LNCAP (cell line): ENCODE measurements at regions not wholly inside any gene's neighbourhood (a gene's known extent, or its start where the extent isn't known, plus 50 kb on each side); places are given as distances from the start of the nearest gene placed in this dataset.

Source experiments
- TF ChIP-seq, protein P1 (sequence below): fragments of 450-650 bp; IDR thresholded peaks from 2 replicates; pipeline ENCODE4 v1.5.1; 2017; ENCODE audit warnings: mild to moderate bottlenecking

DNA sequence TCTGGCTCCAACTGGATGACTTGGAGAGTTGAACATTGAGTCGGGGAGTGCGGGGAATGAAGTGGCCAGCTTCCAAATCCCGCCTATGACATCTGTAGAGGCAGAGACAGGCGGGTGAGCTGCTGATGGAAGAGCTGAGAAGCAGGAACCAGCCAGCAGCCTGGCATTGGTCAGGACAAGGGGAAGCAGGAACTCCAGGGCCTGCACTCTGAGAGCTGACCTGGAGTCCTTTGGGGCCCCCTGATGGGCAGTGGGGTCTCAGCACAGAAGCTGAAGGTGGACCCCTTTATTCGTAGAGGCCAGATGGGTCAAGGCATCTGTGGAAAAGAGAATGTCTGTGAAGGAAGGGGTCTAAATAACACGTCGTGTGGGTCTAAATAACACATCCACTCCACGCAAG, 57.0 kb downstream of the SEC61G start:
- TF ChIP-seq, protein P1, sequence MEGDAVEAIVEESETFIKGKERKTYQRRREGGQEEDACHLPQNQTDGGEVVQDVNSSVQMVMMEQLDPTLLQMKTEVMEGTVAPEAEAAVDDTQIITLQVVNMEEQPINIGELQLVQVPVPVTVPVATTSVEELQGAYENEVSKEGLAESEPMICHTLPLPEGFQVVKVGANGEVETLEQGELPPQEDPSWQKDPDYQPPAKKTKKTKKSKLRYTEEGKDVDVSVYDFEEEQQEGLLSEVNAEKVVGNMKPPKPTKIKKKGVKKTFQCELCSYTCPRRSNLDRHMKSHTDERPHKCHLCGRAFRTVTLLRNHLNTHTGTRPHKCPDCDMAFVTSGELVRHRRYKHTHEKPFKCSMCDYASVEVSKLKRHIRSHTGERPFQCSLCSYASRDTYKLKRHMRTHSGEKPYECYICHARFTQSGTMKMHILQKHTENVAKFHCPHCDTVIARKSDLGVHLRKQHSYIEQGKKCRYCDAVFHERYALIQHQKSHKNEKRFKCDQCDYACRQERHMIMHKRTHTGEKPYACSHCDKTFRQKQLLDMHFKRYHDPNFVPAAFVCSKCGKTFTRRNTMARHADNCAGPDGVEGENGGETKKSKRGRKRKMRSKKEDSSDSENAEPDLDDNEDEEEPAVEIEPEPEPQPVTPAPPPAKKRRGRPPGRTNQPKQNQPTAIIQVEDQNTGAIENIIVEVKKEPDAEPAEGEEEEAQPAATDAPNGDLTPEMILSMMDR, result no peak

- TF ChIP-seq, protein P1, result no peak
Observed at GRCh38 chr7:54699715-54700114, 59.3 kb downstream of the SEC61G start.

DNA sequence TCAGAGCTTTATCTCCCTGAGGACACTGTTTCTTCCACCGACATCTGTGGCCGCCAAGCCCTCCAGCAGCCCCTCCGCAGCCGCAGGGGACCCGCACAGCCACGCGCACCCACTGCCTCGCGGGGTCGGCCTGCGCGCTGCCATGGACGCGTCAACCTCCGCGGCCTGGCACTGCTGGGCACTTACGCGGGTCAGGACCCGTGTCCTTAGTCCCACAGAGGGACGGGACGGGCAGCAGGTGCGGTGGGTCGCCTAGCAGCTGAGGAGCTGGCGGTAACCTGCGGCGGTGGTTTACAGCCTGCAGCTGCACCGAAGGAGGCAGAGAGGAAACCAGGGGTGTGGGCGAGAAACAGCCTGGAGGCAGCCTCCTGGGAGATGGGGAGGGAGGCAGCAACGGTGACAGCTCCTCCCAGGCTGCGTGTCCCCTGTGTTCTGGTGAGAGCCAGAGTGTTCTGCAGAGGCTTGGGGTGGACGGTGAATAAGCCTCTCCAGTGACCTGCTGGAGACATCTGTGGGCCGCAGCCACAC, 61.3 kb downstream of the SEC61G start:
- TF ChIP-seq, protein P1, result no peak

DNA sequence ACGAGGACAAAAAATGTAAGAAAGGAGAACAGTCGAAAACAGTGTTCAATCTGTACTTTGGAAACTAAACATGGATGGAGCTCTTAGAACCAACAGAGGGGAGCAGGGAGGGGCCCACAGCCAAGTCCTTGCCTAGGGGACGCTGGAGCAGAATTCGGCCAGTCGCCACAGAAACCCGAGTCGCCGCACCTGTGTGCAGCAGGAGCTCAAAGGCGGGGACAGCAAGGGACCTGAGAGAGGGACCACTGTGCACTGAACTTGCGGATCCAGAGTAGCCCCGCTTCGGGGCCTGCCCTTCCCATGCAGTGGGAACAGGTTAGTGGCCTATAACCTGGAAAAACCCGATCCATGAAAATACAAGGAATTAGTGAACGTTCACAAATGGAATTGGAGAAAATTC, 68.1 kb downstream of the SEC61G start:
- TF ChIP-seq, protein P1, result no peak

GRCh38 chr7:54690050-54690443, 69.0 kb downstream of the SEC61G start:
- TF ChIP-seq, protein P1, result no peak

DNA sequence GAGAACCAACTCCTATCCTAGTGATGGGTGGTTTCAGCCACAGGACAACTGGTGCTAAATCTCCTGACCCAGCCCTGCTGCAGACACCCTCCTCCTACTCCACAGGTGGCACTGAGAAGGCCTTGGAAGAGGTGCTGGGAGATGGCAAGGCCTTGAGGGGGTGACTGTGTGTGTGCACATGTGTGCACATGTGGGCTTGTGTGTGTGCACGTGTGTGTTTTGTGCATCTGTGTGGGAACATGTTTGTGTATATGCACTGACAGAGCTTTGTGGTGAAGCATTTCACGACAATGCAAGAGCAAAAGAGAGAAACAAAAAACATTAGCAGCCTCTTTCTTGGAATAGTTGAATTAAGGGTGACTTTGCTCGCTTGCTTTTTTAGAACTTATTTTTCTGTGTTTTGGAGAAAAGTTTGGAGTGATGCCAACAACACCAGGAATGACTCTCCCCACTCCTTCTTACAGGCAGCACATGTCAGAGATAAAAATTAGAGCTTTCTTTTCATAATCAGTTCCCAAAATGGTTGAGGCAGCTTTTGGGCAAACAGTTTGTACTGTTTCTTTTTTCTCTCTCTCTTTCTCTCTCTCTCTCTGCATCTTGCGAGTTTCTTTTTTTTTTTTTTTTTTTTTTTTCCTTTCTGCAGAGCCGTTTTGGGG, 69.5 kb downstream of the SEC61G start:
- TF ChIP-seq, protein P1, result no peak

DNA sequence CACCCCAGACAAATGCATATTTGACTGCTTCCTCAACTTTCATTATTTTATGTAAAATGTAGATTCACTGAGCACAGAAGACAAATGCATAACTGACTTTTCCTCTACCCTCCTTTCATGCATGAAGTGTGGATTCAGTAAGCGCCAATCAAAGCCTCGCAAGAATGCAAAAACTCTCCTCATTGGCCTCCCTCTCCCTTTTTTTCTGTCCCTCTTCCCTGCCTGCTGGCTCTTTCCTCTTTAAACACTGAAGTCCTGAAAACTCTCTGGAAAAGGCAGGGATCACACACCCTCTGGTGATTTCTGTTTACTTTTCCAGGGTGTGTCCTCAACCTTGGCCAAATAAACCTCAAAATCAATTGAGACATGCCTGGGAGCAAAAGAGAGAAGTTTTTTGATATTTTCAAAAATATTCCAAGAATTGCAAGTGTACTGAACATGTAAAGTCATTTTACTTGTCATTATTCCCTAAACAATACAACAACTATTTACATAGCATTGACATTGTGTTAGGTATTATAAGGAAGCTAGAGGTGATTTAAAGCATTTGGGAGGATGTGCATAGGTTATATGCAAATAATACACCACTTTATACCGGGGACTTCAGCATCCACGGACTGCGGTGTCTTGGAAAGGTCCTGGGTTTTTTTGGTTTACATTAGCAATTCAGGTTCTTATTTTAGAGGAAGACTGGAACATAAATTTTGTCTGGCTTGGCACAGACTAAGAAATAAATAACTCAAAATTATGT, 71.4 kb downstream of the SEC61G start:
- TF ChIP-seq, protein P1, result no peak
